ENCODE measurements at regions not wholly inside any gene's neighbourhood (a gene's known extent, or its start where the extent isn't known, plus 50 kb on each side); places are given as distances from the start of the nearest gene placed in this dataset.

GRCh38 chr1:68322837-68323687 is 90.7 kb upstream of the WLS start:
- TF ChIP-seq YY1 (IDR thresholded peaks at IDR 0.05; ENCODE audit: insufficient read depth, insufficient read length) (no peak), SUZ12 (IDR thresholded peaks at IDR 0.05; ENCODE audit: extremely low read depth, insufficient read depth, insufficient read length) (no peak), ZNF274 (IDR thresholded peaks at IDR 0.05; ENCODE audit: low read depth, low read length) (no peak)

All from NT2/D1 (cell line).